ENCODE measurements at regions not wholly inside any gene's neighbourhood (a gene's known extent, or its start where the extent isn't known, plus 50 kb on each side); places are given as distances from the start of the nearest gene placed in this dataset.

DNA sequence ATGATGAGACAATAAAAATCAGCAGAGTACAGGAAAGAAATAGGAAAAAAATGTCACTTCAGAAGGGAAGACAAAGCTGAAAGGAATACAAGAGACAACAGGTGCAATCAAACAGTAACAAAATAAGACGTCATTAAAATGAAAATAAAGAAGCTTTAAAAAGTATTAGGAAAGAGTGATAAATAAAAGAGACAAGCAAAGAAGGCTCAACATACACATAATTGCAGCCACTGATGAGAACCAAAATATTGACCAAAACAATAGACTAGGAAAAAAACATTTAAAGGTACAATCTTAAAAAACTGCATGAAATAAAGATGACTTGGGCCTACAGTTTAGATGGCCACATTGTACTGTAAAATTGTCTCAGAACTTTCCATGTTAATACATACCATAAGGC, 160.5 kb upstream of the MINDY3 start:
- no peak for TF ChIP-seq POLR2AphosphoS5 (IDR thresholded peaks at IDR 0.05; ENCODE audit: low read depth)
- TF ChIP-seq, protein P1, sequence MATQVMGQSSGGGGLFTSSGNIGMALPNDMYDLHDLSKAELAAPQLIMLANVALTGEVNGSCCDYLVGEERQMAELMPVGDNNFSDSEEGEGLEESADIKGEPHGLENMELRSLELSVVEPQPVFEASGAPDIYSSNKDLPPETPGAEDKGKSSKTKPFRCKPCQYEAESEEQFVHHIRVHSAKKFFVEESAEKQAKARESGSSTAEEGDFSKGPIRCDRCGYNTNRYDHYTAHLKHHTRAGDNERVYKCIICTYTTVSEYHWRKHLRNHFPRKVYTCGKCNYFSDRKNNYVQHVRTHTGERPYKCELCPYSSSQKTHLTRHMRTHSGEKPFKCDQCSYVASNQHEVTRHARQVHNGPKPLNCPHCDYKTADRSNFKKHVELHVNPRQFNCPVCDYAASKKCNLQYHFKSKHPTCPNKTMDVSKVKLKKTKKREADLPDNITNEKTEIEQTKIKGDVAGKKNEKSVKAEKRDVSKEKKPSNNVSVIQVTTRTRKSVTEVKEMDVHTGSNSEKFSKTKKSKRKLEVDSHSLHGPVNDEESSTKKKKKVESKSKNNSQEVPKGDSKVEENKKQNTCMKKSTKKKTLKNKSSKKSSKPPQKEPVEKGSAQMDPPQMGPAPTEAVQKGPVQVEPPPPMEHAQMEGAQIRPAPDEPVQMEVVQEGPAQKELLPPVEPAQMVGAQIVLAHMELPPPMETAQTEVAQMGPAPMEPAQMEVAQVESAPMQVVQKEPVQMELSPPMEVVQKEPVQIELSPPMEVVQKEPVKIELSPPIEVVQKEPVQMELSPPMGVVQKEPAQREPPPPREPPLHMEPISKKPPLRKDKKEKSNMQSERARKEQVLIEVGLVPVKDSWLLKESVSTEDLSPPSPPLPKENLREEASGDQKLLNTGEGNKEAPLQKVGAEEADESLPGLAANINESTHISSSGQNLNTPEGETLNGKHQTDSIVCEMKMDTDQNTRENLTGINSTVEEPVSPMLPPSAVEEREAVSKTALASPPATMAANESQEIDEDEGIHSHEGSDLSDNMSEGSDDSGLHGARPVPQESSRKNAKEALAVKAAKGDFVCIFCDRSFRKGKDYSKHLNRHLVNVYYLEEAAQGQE (IDR thresholded peaks at IDR 0.05; ENCODE audit: insufficient replicate concordance, low read depth): no peak
